DMS 273 (cell line): ENCODE measurements at regions not wholly inside any gene's neighbourhood (a gene's known extent, or its start where the extent isn't known, plus 50 kb on each side); places are given as distances from the start of the nearest gene placed in this dataset.
"Not testable (repeated sequence)": the region's sequence is repeated elsewhere in the genome, so short reads cannot be mapped to it uniquely, and the experiment has no call there.

ENCODE experiments used
- DNase-seq: peaks from one replicate; lab custom pipeline; 2025; ENCODE audit not compliant: unreplicated experiment; lab: John Stamatoyannopoulos, UW

- DNase-seq: no peak
Observed at GRCh38 chr1:173341971-173342370, 134.8 kb upstream of the TNFSF4 start.

- DNase-seq: no peak
Observed at GRCh38 chr1:173342736-173343135, 134.4 kb upstream of the PRDX6 start.

GRCh38 chr1:173344034-173344743 lies 132.9 kb upstream of the PRDX6 start:
- no peak for DNase-seq

GRCh38 chr1:173347282-173347818 lies 129.8 kb upstream of the PRDX6 start:
- DNase-seq: no peak

- DNase-seq: not testable (repeated sequence)
Observed at GRCh38 chr1:173352635-173353034, 124.5 kb upstream of the PRDX6 start.

GRCh38 chr1:173353350-173353749 lies 123.8 kb upstream of the PRDX6 start:
- DNase-seq: no peak

- DNase-seq: no peak
Observed at GRCh38 chr1:173354937-173355280, 122.2 kb upstream of the PRDX6 start.

GRCh38 chr1:173355281-173356031 lies 121.7 kb upstream of the PRDX6 start:
- DNase-seq: no peak

- no peak for DNase-seq
Observed at GRCh38 chr1:173356191-173356762, 120.9 kb upstream of the PRDX6 start.

GRCh38 chr1:173360487-173361063 lies 116.6 kb upstream of the PRDX6 start:
- DNase-seq: no peak

GRCh38 chr1:173362543-173362942 lies 114.6 kb upstream of the PRDX6 start:
- DNase-seq: no peak

- DNase-seq: no peak
Observed at GRCh38 chr1:173364827-173365226, 112.3 kb upstream of the PRDX6 start.

- DNase-seq: no peak
Observed at GRCh38 chr1:173365341-173365740, 111.8 kb upstream of the PRDX6 start.

GRCh38 chr1:173367136-173367535 lies 110.0 kb upstream of the PRDX6 start:
- DNase-seq: no peak

GRCh38 chr1:173370586-173370985 lies 106.5 kb upstream of the PRDX6 start:
- DNase-seq: not testable (repeated sequence)

- not testable (repeated sequence) for DNase-seq
Observed at GRCh38 chr1:173376065-173376464, 101.1 kb upstream of the PRDX6 start.

GRCh38 chr1:173377266-173377665 lies 99.9 kb upstream of the PRDX6 start:
- DNase-seq: no peak

- no peak for DNase-seq
Observed at GRCh38 chr1:173383351-173383750, 93.8 kb upstream of the PRDX6 start.

GRCh38 chr1:173388352-173388751 lies 88.8 kb upstream of the PRDX6 start:
- DNase-seq: no peak

- DNase-seq: no peak
Observed at GRCh38 chr1:173392895-173393658, 84.1 kb upstream of the PRDX6 start.

- DNase-seq: no peak
Observed at GRCh38 chr1:173393659-173394000, 83.5 kb upstream of the PRDX6 start.
